AG10803 (cell line): ENCODE measurements at regions not wholly inside any gene's neighbourhood (a gene's known extent, or its start where the extent isn't known, plus 50 kb on each side); places are given as distances from the start of the nearest gene placed in this dataset.
"Not testable (repeated sequence)": the region's sequence is repeated elsewhere in the genome, so short reads cannot be mapped to it uniquely, and the experiment has no call there.

Source experiments
- DNase-seq: peaks from one replicate; pipeline ENCODE4 v3.0.0; 2010; ENCODE audit warnings: low read depth
- H3K4me3 ChIP-seq: 2 replicates; pipeline ENCODE4 v1.5.1; 2011; ENCODE audit warnings: mild to moderate bottlenecking, low read length, control low read depth
- CTCF ChIP-seq: conservative IDR thresholded peaks from 2 replicates; pipeline ENCODE4 v1.5.1; 2011; ENCODE audit warnings: mild to moderate bottlenecking, low read length, control low read depth, inconsistent platforms

GRCh38 chr9:102519423-102519822 lies 475.7 kb upstream of the CYLC2 start:
- no peak for DNase-seq
- H3K4me3 ChIP-seq, result no peak overlapping the region
- no peak for TF ChIP-seq CTCF

GRCh38 chr9:102518324-102518723 lies 476.8 kb upstream of the CYLC2 start:
- no peak overlapping the region for H3K4me3 ChIP-seq
- no peak for TF ChIP-seq CTCF
- DNase-seq, result no peak

- DNase-seq, result no peak
- no peak overlapping the region for H3K4me3 ChIP-seq
Measured at GRCh38 chr9:102514541-102514940, 480.6 kb upstream of the CYLC2 start.

GRCh38 chr9:102507044-102507687 lies 488.0 kb upstream of the CYLC2 start:
- no peak for TF ChIP-seq CTCF
- H3K4me3 ChIP-seq, result no peak overlapping the region
- DNase-seq, result no peak

More at GRCh38 chr9:102514541-102514940, 480.6 kb upstream of the CYLC2 start:
- TF ChIP-seq CTCF, result no peak

- H3K4me3 ChIP-seq, result no peak overlapping the region
- DNase-seq, result no peak
- TF ChIP-seq CTCF, result no peak
Measured at GRCh38 chr9:102506406-102506805, 488.7 kb upstream of the CYLC2 start.

GRCh38 chr9:102499468-102499867 lies 495.7 kb upstream of the CYLC2 start:
- TF ChIP-seq CTCF, result no peak
- H3K4me3 ChIP-seq, result no peak overlapping the region
- no peak for DNase-seq

GRCh38 chr9:102497709-102498108 lies 497.4 kb upstream of the CYLC2 start:
- no peak for DNase-seq
- no peak overlapping the region for H3K4me3 ChIP-seq

GRCh38 chr9:102486976-102487375 lies 508.2 kb upstream of the CYLC2 start:
- not testable (repeated sequence) for H3K4me3 ChIP-seq, DNase-seq

More at GRCh38 chr9:102497709-102498108, 497.4 kb upstream of the CYLC2 start:
- no peak for TF ChIP-seq CTCF
